GM21737 (cell line): ENCODE measurements at regions not wholly inside any gene's neighbourhood (a gene's known extent, or its start where the extent isn't known, plus 50 kb on each side); places are given as distances from the start of the nearest gene placed in this dataset.

Source experiments
- ATAC-seq: cut with Tn5 transposase; IDR thresholded peaks from one replicate; pipeline ENCODE4 v1.9.1; 2021; ENCODE audit warnings: mild to moderate bottlenecking, moderate library complexity; ENCODE audit not compliant: unreplicated experiment

DNA sequence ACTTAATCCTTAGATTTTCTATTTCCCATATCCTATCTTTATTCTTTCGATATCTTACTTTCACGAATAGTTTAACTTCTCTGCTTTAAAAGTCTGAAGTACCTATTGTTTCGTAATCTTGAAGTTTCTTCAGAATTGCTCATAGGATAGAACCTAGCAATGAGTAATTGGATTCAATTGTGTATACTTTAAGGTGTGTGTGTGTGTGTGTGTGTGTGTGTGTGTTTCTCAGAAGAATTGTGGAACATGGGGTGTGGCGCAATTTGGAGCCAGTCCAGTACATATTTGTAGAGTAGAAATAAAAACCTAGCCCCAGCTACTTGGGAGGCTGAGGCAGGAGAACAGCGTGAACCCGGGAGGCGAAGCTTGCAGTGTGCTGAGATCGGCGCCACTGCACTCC lies 897.6 kb downstream of the BCL11A start:
- ATAC-seq, result no peak

DNA sequence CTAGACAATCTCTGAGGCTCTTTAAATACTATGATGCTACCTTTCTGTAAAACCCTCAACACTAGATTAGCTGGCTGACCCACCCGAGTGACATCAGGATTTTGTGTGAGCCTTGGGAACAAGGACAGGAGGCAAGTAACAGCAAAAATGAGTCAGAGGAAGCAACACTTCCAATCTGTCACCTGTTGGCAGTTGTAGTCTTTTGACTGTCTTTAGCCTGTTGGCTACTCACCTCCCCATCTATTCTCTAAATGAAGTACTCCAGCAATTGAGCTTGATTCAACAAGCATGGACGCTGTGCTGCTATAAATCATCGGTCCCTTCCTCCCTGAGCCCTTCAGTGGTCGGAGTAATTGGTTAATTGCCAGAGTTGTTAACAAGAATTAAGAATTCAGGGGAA lies 898.7 kb downstream of the BCL11A start:
- ATAC-seq, result no peak

DNA sequence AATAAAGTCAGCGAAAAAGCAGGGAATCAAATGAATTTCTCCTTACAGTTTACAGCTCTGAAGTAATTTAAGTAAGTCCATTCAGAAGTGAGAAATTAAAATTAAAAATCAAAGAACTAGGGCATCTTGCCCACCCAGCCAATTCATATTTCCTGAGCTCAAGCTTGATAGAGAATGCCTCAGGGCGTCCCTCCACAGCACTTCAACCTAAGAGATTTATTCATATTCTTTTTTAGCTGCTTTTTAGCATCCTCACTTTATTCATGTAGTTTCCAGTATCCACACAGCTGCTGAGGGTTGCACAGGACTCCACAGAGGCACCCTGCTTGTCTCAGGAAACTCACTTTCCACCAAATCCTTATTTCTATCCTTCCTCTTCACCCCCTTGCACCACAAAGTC lies 900.3 kb downstream of the BCL11A start:
- no peak for ATAC-seq

DNA sequence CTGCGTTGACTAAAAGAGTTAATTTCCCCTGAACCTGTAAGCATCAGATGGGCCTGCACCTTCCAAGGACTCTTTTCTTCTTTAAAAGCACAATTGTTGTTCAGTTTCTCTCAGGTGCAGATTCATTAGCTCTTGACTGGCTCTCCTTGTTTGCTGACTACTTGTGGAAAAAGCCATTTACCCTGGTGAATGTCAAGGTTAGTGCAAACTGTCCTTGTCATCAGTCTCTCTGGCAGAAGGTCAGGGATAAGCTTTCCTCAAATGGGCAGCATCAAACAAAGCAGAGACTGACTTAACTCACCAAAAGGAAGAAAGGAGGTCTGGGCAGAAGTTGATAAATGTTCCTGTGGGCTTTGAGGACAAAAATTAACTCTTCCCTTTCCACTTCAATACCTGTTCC lies 922.7 kb downstream of the BCL11A start:
- no peak for ATAC-seq

DNA sequence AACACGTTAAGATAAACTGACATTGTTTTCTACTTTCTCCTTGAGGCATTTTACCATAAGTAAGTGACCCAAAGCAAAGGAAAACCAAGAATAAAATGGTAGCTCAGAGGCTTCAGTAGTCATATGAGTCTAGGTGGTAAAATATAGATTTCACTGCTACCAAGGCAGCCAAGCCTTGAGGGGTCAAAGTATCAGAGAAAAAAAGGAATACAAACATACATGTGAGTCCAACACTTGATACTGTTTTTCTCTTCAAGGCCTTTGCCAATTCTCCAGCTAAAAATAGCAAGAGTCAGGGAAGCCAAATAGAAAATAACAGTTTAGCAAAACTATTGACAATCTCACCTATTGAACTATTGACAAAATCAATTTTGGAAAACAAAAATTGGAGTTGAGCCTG lies 925.9 kb downstream of the BCL11A start:
- no peak for ATAC-seq

DNA sequence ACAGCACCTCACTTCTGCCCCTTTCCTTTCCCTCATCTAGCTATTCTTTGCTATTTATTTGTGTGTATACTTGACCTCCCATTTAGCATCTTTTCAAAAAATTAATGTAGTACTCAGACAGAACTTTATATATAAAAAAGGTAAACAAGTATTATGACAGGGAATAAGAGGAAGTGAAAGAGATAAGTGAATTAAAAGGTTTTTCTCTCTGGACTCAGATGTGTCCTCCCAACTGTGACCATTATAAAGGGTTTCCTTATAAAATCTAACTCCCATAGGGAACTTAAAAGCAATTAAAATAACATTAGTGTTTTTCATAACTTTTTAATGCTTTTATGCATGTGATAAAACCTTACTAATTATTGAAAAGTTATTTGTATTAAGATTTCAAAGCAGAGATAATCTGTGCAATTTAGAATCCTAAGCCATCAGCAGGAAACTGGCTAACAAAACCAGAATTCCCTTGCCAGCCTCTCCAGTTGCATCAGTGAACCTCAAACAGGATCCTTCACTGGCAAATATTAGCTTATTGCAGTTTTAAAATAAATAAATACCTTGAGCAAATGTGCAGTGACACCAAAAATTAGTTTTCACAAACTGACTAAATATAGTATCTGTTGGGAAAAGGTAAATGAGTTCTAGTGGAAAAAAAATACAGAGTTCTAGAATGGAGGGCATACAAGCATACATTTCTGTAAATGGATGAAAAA lies 930.7 kb downstream of the BCL11A start:
- no peak for ATAC-seq

DNA sequence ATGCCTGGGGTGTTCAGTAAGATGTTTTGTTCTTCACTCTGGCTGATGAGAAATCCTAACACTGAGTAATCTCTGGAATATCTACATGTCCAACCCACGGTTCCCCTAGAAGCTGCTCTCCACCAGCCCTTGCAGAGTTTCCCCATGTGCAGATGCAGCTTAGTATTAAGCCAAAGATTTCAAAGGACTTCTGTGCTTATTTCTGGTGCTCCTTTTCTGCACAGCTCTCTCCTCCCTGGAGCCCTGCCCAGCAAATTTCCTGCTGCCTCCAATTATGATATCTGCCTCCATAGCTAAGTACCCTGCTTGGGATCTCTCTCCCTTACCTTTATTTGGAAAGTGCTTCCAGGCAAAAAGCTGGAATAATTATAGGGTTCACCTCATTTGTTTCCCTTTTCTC lies 949.3 kb downstream of the BCL11A start:
- ATAC-seq, result no peak

DNA sequence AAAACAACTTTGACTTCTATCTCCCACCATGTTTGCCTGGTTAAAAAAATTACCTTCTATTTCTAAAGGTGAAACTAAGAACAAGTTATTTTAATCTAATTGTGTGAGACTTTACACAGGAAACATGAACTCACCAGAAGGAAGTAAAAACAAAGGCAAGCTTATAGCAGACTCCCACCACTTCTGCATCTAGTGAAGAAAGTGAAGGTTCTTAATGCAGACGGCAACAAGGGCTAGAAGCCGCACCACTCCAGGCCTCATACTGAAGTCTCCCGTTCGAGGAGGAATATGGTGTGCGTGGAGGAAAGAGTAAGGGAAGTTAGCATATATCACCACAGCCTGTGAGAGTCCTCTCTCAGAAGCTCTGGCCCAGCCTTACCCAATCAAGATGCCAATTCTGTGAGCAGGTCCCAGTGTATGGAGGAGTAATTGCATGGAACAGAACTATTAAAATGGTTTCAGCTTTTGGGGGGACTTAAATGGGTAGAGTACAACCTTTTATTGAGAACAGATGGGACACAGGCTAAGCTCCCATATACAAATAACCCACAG lies 958.7 kb downstream of the BCL11A start:
- no peak for ATAC-seq

DNA sequence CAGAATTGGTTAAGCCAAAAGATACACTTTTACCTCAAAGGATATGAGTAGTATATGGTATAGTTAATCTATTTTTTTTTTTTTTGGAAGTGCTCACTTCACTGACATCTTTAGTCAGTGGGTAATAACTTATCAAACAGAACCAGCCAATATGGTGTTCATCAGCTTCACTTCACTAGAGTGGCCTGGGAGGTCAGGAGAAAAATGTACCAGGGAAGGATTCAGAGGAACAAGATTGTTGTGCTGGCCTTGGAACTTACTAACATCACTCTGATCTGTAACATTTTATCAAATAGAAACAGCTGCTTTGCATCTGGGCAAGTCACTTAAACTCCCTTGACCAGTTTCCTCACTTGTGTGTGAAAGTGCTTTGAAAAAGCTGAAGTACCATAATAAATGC lies 962.7 kb downstream of the BCL11A start:
- ATAC-seq, result no peak

DNA sequence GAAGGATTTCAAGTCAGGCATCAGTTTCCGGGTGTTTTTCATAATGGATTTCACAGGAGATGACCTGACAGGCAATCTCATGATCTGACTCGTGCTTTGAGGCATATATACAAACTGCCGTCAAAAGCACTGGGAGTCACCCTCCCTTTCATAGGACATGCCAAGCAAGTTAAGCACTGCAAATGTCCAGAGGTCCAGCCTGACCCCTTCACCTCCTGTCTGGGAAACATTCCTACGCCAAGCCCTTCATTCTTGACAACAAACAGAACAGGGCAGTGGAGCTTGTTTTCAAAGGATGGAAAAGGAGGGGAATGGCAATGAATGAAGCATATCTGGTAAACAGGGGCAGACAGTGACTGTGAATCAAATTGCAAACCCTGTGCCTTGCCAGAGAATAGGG lies 963.6 kb downstream of the BCL11A start:
- no peak for ATAC-seq

DNA sequence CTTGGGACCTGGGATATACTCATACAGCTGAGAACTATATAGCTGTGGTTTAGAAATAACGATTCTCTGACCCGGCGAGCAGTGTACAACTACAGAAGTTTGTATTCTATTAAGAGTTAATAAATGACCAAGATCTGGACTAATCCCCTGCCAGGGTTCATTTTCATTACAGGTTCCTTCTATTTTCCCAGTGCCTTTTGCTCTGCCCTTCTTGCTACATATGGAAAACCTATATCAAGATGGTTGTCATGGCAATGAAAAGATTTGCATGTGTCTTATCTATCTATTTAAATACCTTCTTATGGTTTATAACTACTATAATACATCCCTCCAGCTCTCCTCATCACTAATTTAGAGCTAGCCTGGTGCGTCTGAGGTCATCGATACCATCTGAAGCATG lies 965.2 kb downstream of the BCL11A start:
- ATAC-seq, result no peak

DNA sequence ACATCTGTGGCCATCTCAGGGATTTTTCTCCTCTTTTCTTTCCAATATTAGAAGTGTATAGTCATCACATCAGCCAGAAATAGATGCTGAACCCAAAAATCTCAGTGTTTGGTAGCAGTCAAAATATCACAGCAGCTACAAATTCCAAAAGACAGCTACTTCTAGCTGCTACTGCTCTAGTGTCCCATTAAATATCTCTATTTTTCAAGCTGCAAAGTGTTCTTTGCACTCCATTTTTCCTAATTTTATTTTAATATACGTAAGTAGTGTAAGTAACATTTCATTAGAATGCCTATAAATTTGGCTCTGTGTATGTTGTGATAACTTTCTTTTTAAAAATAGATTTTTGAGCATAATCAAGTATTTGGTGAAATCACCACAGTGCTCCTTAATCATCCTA lies 967.3 kb downstream of the BCL11A start:
- ATAC-seq, result no peak

DNA sequence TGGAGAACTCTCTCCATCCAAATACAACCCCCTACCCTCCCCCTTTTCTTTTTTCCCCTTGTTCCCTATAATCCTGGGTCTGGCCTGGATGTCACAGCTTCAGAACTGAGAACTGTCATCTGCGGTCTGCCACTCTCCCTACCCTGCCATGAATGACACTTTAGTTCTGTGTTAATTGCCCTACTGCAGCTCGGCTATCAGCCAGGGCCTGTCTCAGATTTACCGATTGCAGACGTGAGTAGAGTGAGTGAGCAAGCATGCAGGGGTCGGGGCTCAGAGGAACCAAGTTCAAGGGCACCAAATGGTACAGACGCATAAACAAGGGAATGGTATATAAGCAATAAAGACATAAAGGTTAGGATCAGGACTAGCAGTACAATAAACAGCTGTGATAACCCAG lies 967.8 kb downstream of the BCL11A start:
- ATAC-seq, result no peak

DNA sequence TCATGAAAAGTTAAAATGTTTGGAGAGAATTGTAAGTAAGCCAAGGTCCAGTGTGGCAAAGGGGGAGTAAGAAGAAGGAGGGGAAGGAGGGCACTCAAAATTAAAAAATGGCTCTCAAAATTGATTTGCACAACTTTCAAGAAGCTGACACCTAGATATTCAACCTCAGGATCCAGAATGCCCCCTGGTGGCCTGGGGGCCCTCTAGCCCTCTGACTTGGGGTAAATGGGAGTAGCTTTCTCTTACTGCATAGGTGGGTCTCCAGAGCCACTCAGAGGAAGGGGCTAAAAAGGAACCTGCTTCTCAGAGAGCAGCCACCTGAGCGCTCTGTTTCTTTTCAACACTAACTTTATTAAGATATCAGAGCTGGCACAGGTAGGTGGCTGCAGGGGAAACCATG lies 968.5 kb downstream of the BCL11A start:
- no peak for ATAC-seq

DNA sequence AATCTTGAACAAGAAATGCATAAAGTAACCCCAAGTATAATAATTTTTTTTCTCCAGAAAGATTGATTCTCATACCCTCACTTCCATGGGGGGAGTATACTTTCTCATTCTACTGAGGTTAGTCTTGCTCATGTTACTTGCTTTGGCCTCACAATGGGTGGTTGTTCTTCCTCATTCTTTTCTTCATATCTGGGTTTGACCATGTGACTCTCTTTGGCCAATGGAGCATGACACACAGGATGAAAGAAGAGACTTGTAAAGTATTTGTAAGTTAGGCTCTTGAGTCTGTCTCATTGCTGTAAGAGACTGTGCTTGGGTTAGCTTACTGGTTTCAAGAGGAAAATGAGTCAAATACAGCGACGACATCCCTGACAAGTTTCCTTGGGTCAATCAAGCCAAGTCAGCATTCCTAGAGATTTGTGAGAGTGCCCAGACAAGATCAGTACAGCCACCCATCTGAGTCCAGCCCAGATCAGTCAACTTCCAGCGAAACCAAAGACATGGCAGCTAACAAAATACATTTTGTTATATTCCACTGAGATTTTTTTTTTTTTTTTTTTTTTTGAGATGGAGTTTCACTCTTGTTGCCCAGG lies 970.2 kb downstream of the BCL11A start:
- ATAC-seq, result no peak

DNA sequence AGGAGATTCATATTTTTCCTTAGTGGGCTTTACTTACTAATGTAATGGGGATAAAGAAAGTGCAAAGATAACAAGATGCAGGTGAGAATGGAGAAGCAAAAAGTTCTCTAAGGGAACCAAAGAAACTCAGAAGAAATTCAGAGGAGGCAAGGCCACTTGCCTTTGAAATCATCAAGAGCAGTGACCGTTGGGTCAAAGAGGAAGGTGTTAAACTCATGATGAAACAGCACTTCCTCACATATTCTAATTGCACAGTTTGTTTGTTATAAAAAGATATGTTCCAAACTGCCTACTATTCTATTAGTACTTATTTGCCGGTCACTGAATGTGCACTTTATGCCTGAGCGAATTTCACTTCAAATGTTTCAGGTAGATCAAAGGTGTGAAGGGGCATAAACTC lies 975.1 kb downstream of the BCL11A start:
- no peak for ATAC-seq

DNA sequence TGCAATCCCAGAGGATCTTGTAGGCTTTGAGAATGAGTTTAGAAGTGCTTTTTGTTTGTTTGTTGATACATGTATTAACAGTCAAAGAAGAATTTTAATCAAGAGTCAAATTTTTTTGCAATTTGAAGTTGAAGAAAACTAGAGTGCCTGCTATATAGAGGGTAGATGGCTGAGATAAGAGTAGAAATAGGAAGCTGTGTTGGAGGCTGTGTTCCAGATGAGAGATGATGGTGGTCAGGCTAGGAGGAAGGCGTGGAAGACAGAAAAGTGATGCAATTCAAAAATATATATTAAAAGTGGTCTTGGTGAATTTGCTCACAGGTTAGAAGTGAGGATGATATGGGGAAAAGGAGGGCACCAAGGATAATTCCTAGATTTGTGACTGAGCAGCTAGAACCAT lies 978.3 kb downstream of the BCL11A start:
- ATAC-seq, result no peak

DNA sequence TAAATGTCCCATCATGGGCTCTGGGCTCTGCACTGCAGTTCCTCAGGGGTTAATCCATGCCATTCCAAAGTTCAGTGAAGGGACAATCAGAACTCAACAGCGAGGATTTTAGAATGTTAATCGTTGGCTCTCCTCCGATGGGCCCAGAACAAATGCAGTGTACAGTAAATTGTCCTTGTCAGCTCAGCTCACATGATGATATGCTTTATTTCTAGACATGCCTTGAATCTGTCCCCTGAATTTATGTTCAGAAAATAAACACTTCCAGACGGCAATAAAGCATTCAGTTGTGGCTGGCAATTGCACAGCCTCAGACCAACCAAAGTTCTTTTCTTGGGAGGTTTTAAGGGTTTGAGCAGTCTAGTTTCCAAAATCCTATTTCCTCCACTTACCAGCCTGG lies 981.2 kb downstream of the BCL11A start:
- no peak for ATAC-seq

DNA sequence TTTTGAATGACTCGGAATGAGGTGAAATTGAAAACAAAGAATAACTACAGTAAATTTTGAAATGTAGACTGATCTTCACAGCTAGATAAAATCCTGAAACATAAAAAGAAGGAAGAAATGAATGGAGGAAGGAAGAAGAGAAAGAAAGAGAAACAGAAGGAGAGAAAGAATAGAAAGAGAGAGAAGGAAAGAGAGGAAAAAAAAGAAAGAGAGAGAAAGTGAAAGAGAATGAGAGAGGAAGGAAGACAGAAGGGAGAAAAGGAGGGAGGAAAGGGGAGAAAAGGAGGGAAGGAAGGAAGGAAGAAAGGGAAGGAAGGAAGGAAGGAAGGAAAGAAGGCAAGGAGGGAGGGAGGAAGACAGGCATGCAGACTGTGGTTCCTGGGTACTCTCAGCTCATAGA lies 982.6 kb downstream of the BCL11A start:
- ATAC-seq, result no peak

DNA sequence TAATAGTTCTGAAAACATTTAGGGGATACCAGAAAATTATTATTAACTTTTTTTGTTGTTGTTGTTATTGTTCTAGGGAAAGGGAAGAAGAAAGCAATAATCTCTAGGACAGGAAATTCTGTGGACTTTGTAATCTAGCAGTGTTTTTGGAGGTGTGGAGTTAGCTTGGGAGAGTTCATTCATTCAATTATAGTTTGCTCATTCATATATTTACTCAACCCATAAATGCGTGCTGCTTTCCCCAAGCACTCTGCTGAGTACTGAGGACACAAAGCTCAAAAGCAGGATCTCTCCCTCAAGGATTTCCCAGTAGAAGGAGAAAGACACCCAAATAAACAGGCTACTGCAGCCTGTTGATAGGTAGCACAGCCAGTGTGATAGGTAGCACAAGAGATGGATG lies 984.3 kb downstream of the BCL11A start:
- ATAC-seq, result no peak

DNA sequence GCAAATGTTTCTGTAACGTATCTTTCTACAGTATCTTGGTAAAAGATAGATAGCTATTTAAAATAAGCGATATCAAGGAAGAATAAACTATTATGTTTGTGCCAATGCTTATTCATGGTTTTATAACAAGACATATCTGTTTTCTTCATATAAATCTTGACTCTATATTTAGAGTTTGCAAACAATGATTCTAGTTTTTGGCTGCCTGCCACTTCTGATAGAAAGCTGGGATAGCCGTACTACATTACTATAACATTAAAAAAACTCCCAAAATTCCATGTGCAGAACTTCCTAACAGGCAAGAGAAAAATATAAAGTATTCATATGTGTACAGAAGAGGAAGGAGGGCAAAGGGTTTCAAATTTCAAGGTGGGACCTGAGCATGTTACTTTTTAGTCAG lies 985.0 kb downstream of the BCL11A start:
- ATAC-seq, result no peak

DNA sequence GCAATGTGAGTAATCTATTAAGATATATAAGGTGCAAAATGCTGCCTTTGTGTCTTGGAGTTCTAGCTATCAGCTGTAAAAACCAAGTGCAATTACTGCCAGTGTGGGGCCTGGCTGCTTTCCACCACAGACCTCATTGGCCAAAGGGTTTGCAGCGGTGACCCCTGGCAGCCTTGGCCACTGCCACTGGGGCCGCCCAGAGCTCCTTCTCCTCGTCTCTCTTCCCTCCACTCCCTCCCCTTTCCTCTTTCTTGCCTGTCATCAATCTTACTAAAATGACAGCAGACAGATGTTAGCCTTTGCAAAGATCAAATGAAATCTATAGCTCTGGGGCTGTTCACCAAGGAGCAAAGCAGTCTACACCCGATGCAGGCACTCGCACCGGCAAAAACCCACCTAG lies 986.3 kb downstream of the BCL11A start:
- ATAC-seq, result no peak

DNA sequence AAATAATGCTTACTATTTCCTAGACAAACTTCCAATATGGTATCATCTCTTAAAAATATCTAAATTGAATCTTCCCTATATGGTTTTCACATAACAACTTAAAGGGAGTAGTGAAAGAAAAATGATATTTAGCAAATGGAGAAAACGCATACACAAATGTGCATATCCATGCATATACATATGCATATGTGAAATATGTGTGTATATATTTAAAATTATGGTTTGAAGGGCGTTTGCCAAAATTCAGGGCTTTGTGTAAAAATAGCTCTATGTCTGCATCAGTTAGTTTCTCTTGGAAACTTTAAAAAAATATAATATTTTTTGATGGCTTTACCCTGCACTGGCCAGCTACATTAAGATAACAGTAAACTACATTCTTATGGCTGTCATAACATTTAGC lies 986.7 kb downstream of the BCL11A start:
- no peak for ATAC-seq
